WTC11 (cell line): ENCODE measurements at regions not wholly inside any gene's neighbourhood (a gene's known extent, or its start where the extent isn't known, plus 50 kb on each side); places are given as distances from the start of the nearest gene placed in this dataset.

Experiments used
- ATAC-seq: fragments of 200-7000 bp; cut with Tn5 transposase; 2 replicates; pipeline ENCODE4 v1.10.0; 2021; ENCODE audit warnings: mild to moderate bottlenecking, moderate library complexity
- CTCF ChIA-PET: fragments of 300-600 bp; sonication (Branson Sonifier 250); formaldehyde crosslinking; loops from one replicate; lab custom pipeline; 2021; ENCODE audit warnings: antibody characterized with exemption; lab: Charles Lee
- POLR2A ChIA-PET: fragments of 350-600 bp; sonication (Branson Sonifier 250); formaldehyde crosslinking; loops from one replicate; lab custom pipeline; 2021; ENCODE audit warnings: antibody characterized with exemption; lab: Charles Lee
- DNase-seq: peaks from one replicate; pipeline ENCODE4 v3.0.0; 2021; ENCODE audit warnings: low spot score
- H3K27ac Mint-ChIP-seq: 2 replicates; pipeline ENCODE4 v1.8.0; 2021; ENCODE audit warnings: mixed read lengths
- H3K27me3 Mint-ChIP-seq: 2 replicates; pipeline ENCODE4 v1.8.0; 2021; ENCODE audit warnings: low read depth, mild to moderate bottlenecking, moderate library complexity, mixed read lengths
- H3K36me3 Mint-ChIP-seq: 2 replicates; pipeline ENCODE4 v1.8.0; 2021; ENCODE audit warnings: mixed read lengths
- H3K4me1 Mint-ChIP-seq: 2 replicates; pipeline ENCODE4 v1.8.0; 2022; ENCODE audit warnings: mixed read lengths
- H3K4me3 Mint-ChIP-seq: 2 replicates; pipeline ENCODE4 v1.8.0; 2021; ENCODE audit warnings: mild to moderate bottlenecking, moderate library complexity, mixed read lengths
- H3K9me3 Mint-ChIP-seq: 2 replicates; pipeline ENCODE4 v1.8.0; 2021; ENCODE audit warnings: mixed read lengths
- AFF4 ChIP-seq: sonication (generic); formaldehyde crosslinking; IDR thresholded peaks from 2 replicates; pipeline ENCODE4 v1.8.1; 2023; ENCODE audit warnings: mild to moderate bottlenecking, missing genetic modification reagents, borderline replicate concordance
- CDX4 ChIP-seq: fragments of 250-450 bp; sonication (Bioruptor Pico); IDR thresholded peaks from 2 replicates; pipeline ENCODE4 v1.9.0; 2021; ENCODE audit warnings: moderate library complexity, mild to moderate bottlenecking, inconsistent platforms, borderline replicate concordance
- ELF4 ChIP-seq: sonication (generic); formaldehyde crosslinking; IDR thresholded peaks from 2 replicates; pipeline ENCODE4 v1.8.1; 2022; ENCODE audit warnings: low read depth, mild to moderate bottlenecking, moderate library complexity, missing genetic modification reagents
- EMX1 ChIP-seq: fragments of 250-450 bp; sonication (Bioruptor Pico); IDR thresholded peaks from 2 replicates; pipeline ENCODE4 v1.8.0; 2021; ENCODE audit warnings: mild to moderate bottlenecking
- ESRRA ChIP-seq: sonication (generic); formaldehyde crosslinking; IDR thresholded peaks from 2 replicates; pipeline ENCODE4 v1.8.1; 2022; ENCODE audit warnings: mild to moderate bottlenecking, missing genetic modification reagents, borderline replicate concordance
- FOXK1 ChIP-seq: sonication (generic); formaldehyde crosslinking; IDR thresholded peaks from 2 replicates; pipeline ENCODE4 v1.8.0; 2022; ENCODE audit warnings: mild to moderate bottlenecking, moderate library complexity, missing genetic modification reagents
- FOXP4 ChIP-seq: sonication (generic); formaldehyde crosslinking; IDR thresholded peaks from 2 replicates; pipeline ENCODE4 v1.8.0; 2022; ENCODE audit warnings: mild to moderate bottlenecking, missing genetic modification reagents
- GABPB1 ChIP-seq: sonication (generic); formaldehyde crosslinking; IDR thresholded peaks from 2 replicates; pipeline ENCODE4 v1.8.1; 2023; ENCODE audit warnings: mild to moderate bottlenecking, missing genetic modification reagents
- OVOL2 ChIP-seq: fragments of 250-450 bp; sonication (Bioruptor Pico); IDR thresholded peaks from 2 replicates; pipeline ENCODE4 v1.9.0; 2021; ENCODE audit warnings: mild to moderate bottlenecking, borderline replicate concordance
- SMAD3 ChIP-seq: sonication (generic); formaldehyde crosslinking; IDR thresholded peaks from 2 replicates; pipeline ENCODE4 v1.8.0; 2022; ENCODE audit warnings: missing genetic modification reagents, mild to moderate bottlenecking, borderline replicate concordance
- ZNF138 ChIP-seq: sonication (generic); formaldehyde crosslinking; conservative IDR thresholded peaks from 2 replicates; pipeline ENCODE4 v1.8.1; 2022; ENCODE audit warnings: mild to moderate bottlenecking, moderate library complexity, missing genetic modification reagents
- ZNF219 ChIP-seq: sonication (generic); formaldehyde crosslinking; IDR thresholded peaks from 2 replicates; pipeline ENCODE4 v1.8.0; 2023; ENCODE audit warnings: missing genetic modification reagents, mild to moderate bottlenecking, borderline replicate concordance
- ZNF263 ChIP-seq: sonication (generic); formaldehyde crosslinking; IDR thresholded peaks from 2 replicates; pipeline ENCODE4 v1.8.1; 2022; ENCODE audit warnings: low read depth, mild to moderate bottlenecking, moderate library complexity, missing genetic modification reagents
- TF ChIP-seq, protein P1 (sequence below): sonication (generic); formaldehyde crosslinking; IDR thresholded peaks from 2 replicates; pipeline ENCODE4 v1.8.0; 2023; ENCODE audit warnings: missing genetic modification reagents
- TF ChIP-seq, protein P2 (sequence below): sonication (generic); formaldehyde crosslinking; IDR thresholded peaks from 2 replicates; pipeline ENCODE4 v1.8.1; 2023; ENCODE audit warnings: mild to moderate bottlenecking, missing genetic modification reagents, moderate library complexity
- TF ChIP-seq, protein P3 (sequence below): sonication (generic); formaldehyde crosslinking; IDR thresholded peaks from 2 replicates; pipeline ENCODE4 v1.8.1; 2023; ENCODE audit warnings: mild to moderate bottlenecking, missing genetic modification reagents
- TF ChIP-seq, protein P4 (sequence below): sonication (generic); formaldehyde crosslinking; IDR thresholded peaks from 2 replicates; pipeline ENCODE4 v1.8.0; 2022; ENCODE audit warnings: mild to moderate bottlenecking, missing genetic modification reagents
- TF ChIP-seq, protein P5 (sequence below): sonication (generic); formaldehyde crosslinking; IDR thresholded peaks from 2 replicates; pipeline ENCODE4 v1.8.1; 2022; ENCODE audit warnings: low read depth, mild to moderate bottlenecking, moderate library complexity, missing genetic modification reagents, borderline replicate concordance

DNA sequence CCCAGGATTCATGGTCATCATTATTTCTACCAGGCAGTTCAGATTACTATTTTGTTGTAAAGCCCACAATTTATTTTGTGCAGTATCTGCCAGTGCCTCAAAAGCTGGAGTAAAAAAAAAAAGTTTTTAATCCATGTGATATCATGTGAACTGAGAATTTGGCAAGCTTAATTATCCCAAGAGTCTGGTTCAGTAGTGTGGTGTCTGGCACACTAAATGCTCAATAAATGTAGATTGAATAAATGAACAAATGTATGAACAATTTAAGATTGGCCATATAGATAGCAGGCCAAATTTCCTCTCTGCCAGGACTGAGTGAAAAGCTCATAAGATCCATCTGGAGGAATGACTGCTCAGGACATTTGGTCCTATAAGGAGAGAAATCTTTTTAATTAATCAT is 533.0 kb downstream of the TLE1 start:
- H3K36me3 Mint-ChIP-seq: no peaks in the 10 kb centered on the region
- H3K4me3 Mint-ChIP-seq: no peak overlapping the region
- ChIA-PET CTCF (no interaction called here), POLR2A (no interaction called here)
- H3K27me3 Mint-ChIP-seq: no peaks in the 10 kb centered on the region
- DNase-seq (no peak), ATAC-seq (no peak)
- peaks cover 6% of the 10 kb centered on the region for H3K4me1 Mint-ChIP-seq
- H3K27ac Mint-ChIP-seq: no peak overlapping the region
- TF ChIP-seq OVOL2 (CRISPR knock-in tag): no peak
- TF ChIP-seq GABPB1 (CRISPR knock-in tag): no peak
- no peak for TF ChIP-seq SMAD3 (CRISPR knock-in tag)
- no peak for TF ChIP-seq FOXK1
- TF ChIP-seq, protein P1, sequence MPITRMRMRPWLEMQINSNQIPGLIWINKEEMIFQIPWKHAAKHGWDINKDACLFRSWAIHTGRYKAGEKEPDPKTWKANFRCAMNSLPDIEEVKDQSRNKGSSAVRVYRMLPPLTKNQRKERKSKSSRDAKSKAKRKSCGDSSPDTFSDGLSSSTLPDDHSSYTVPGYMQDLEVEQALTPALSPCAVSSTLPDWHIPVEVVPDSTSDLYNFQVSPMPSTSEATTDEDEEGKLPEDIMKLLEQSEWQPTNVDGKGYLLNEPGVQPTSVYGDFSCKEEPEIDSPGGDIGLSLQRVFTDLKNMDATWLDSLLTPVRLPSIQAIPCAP (CRISPR knock-in tag): no peak
- TF ChIP-seq, protein P2, sequence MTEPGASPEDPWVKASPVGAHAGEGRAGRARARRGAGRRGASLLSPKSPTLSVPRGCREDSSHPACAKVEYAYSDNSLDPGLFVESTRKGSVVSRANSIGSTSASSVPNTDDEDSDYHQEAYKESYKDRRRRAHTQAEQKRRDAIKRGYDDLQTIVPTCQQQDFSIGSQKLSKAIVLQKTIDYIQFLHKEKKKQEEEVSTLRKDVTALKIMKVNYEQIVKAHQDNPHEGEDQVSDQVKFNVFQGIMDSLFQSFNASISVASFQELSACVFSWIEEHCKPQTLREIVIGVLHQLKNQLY (CRISPR knock-in tag): no peak
- no peak for TF ChIP-seq ZNF219 (CRISPR knock-in tag)
- TF ChIP-seq EMX1: no peak
- no peak for TF ChIP-seq ESRRA (CRISPR knock-in tag)
- TF ChIP-seq AFF4: no peak
- no peak for TF ChIP-seq ZNF138 (CRISPR knock-in tag)
- TF ChIP-seq, protein P3, sequence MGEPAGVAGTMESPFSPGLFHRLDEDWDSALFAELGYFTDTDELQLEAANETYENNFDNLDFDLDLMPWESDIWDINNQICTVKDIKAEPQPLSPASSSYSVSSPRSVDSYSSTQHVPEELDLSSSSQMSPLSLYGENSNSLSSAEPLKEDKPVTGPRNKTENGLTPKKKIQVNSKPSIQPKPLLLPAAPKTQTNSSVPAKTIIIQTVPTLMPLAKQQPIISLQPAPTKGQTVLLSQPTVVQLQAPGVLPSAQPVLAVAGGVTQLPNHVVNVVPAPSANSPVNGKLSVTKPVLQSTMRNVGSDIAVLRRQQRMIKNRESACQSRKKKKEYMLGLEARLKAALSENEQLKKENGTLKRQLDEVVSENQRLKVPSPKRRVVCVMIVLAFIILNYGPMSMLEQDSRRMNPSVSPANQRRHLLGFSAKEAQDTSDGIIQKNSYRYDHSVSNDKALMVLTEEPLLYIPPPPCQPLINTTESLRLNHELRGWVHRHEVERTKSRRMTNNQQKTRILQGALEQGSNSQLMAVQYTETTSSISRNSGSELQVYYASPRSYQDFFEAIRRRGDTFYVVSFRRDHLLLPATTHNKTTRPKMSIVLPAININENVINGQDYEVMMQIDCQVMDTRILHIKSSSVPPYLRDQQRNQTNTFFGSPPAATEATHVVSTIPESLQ (CRISPR knock-in tag): no peak
- TF ChIP-seq ELF4 (CRISPR knock-in tag): no peak
- no peak for TF ChIP-seq FOXP4 (CRISPR knock-in tag)
- TF ChIP-seq, protein P4, sequence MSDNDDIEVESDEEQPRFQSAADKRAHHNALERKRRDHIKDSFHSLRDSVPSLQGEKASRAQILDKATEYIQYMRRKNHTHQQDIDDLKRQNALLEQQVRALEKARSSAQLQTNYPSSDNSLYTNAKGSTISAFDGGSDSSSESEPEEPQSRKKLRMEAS (CRISPR knock-in tag): no peak
- peaks cover 11% of the 10 kb centered on the region for H3K9me3 Mint-ChIP-seq

DNA sequence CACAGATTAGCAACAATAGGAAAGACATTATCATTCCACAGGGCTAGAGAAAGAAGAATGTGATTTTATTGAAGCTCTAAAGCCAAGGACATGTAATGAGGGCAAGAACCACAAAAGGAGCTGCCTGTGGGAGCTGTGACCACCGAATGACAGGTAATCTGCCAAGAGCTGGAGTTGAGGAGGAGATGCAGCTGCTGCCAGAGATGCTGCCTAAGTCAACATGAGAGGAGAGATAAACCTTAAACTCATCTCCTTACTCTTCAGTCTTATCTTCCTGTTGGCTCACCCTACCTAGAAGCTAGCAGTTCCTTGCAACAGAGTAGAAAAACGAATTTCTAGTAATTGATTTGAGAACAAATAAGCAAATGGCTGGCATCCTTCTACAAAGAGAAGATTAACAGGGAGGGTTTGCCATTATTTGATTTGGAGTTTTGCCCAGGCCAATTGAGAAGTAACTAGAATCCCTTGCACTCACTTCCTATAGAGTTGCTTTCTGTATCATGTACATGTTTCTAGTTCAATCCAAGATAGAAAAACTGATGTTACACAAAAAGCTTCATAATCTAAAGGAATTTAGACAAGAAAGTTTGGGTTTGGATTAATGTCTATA is 539.2 kb downstream of the TLE1 start:
- H3K4me3 Mint-ChIP-seq: no peak overlapping the region
- no peak for ATAC-seq
- H3K27me3 Mint-ChIP-seq: no peaks in the 10 kb centered on the region
- no peaks in the 10 kb centered on the region for H3K4me1 Mint-ChIP-seq
- peaks cover 45% of the 10 kb centered on the region for H3K9me3 Mint-ChIP-seq
- no peak overlapping the region for H3K27ac Mint-ChIP-seq
- no peak for DNase-seq
- POLR2A ChIA-PET: interaction anchor here (0.6 kb wide), 1 partner anchor 46 kb away, joined by 3 read pairs; no protein-coding TSS in a partner anchor
- H3K36me3 Mint-ChIP-seq: peaks cover 18% of the 10 kb centered on the region
- CTCF ChIA-PET: no interaction called here
- TF ChIP-seq ZNF263 (CRISPR knock-in tag) (no peak), CDX4 (CRISPR knock-in tag) (no peak), ELF4 (CRISPR knock-in tag) (no peak), GABPB1 (CRISPR knock-in tag) (no peak)
- TF ChIP-seq, protein P5, sequence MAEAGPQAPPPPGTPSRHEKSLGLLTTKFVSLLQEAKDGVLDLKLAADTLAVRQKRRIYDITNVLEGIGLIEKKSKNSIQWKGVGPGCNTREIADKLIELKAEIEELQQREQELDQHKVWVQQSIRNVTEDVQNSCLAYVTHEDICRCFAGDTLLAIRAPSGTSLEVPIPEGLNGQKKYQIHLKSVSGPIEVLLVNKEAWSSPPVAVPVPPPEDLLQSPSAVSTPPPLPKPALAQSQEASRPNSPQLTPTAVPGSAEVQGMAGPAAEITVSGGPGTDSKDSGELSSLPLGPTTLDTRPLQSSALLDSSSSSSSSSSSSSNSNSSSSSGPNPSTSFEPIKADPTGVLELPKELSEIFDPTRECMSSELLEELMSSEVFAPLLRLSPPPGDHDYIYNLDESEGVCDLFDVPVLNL (CRISPR knock-in tag): no peak
